GM12878 (cell line): ENCODE measurements at regions not wholly inside any gene's neighbourhood (a gene's known extent, or its start where the extent isn't known, plus 50 kb on each side); places are given as distances from the start of the nearest gene placed in this dataset.

Experiments
- ATAC-seq: fragments of 200-7000 bp; cut with Tn5 transposase; 3 replicates; pipeline ENCODE4 v1.9.1; 2020; ENCODE audit warnings: mild to moderate bottlenecking, moderate library complexity
- BruUV-seq: library from RNA; stranded (reverse); fragments of 400-500 nt; replicated peaks from 2 replicates; lab custom pipeline; 2021; lab: Mats Ljungman, UMichigan
- CTCF ChIA-PET: fragments of 300-600 bp; sonication (Branson Sonifier 250); formaldehyde crosslinking; extraction: SDS; loops from one replicate; lab custom pipeline; 2021; ENCODE audit warnings: inconsistent platforms; lab: Yijun Ruan, JAX
- POLR2A ChIA-PET: fragments of 350-600 bp; formaldehyde crosslinking; extraction: SDS; loops from one replicate; lab custom pipeline; 2021; ENCODE audit warnings: inconsistent platforms; lab: Charles Lee
- RAD21 ChIA-PET: fragments of 300-600 bp; sonication (Branson Sonifier 250); formaldehyde crosslinking; loops from one replicate; lab custom pipeline; 2023; ENCODE audit warnings: antibody characterized with exemption; ENCODE audit not compliant: unreplicated experiment; lab: Charles Lee
- SMC1A ChIA-PET: fragments of 300-600 bp; sonication (Branson Sonifier 250); formaldehyde crosslinking; loops from one replicate; lab custom pipeline; 2023; ENCODE audit not compliant: unreplicated experiment, uncharacterized antibody; lab: Charles Lee
- DNase-seq: peaks from one replicate; pipeline ENCODE4 v3.0.0-alpha.2; 2011; ENCODE audit warnings: low read depth, low spot score
- FAIRE-seq: peaks from 3 replicates; lab custom pipeline; 2011; peaks lifted over from hg19 to GRCh38; lab: Jason Lieb, UNC
- H2AFZ ChIP-seq: 2 replicates; pipeline ENCODE4 v1.6.0; 2011; ENCODE audit warnings: low read depth, low read length, control low read depth; ENCODE audit not compliant: control insufficient read depth
- H3K27ac ChIP-seq: 2 replicates; pipeline ENCODE4 v1.5.1; 2011; ENCODE audit warnings: control low read depth; ENCODE audit not compliant: control insufficient read depth, insufficient read depth
- H3K27me3 ChIP-seq, 2 experiments: replicated peaks in 1 of 2; 2 replicates each; pipeline versions ENCODE4 v1.6.0 to v1.6.1; 2011; ENCODE audit warnings: low read length in 1 of 2; ENCODE audit not compliant: control insufficient read depth in 2 of 2, insufficient read depth in 2 of 2
- H3K36me3 ChIP-seq, 2 experiments: 2 replicates each; pipeline ENCODE4 v1.5.1; 2011; ENCODE audit warnings: low read length in 1 of 2; ENCODE audit not compliant: control insufficient read depth in 2 of 2, insufficient read depth in 2 of 2
- H3K4me1 ChIP-seq: 2 replicates; pipeline ENCODE4 v1.6.1; 2011; ENCODE audit warnings: mild to moderate bottlenecking, low read length, moderate library complexity, mixed read lengths; ENCODE audit not compliant: control insufficient read depth, insufficient read depth
- H3K4me2 ChIP-seq: 2 replicates; pipeline ENCODE4 v1.6.0; 2011; ENCODE audit warnings: control low read depth; ENCODE audit not compliant: control insufficient read depth, insufficient read depth
- H3K4me3 ChIP-seq: fragments of 200-600 bp; sonication (generic); 2 replicates; pipeline ENCODE4 v1.5.1; 2016
- H3K79me2 ChIP-seq: 2 replicates; pipeline ENCODE4 v1.6.0; 2011; ENCODE audit warnings: low read length; ENCODE audit not compliant: control insufficient read depth, insufficient read depth
- H3K9ac ChIP-seq: 2 replicates; pipeline ENCODE4 v1.8.0; 2011; ENCODE audit warnings: low read length, control low read depth, mixed read lengths; ENCODE audit not compliant: control insufficient read depth, insufficient read depth
- H3K9me3 ChIP-seq: replicated peaks from 3 replicates; pipeline ENCODE4 v1.5.1; 2011; ENCODE audit warnings: mild to moderate bottlenecking, low read length; ENCODE audit not compliant: control insufficient read depth, insufficient read depth
- H4K20me1 ChIP-seq: 2 replicates; pipeline ENCODE4 v1.6.0; 2011; ENCODE audit not compliant: control insufficient read depth, insufficient read depth
- BRCA1 ChIP-seq: IDR thresholded peaks from 2 replicates; pipeline ENCODE4 v1.6.1; 2011; ENCODE audit warnings: low read depth, low read length, improper control_type of control experiment
- E2F4 ChIP-seq: IDR thresholded peaks from 2 replicates; pipeline ENCODE4 v1.6.1; 2012; ENCODE audit warnings: low read depth, low read length, improper control_type of control experiment
- E4F1 ChIP-seq: fragments of 450-650 bp; IDR thresholded peaks from 2 replicates; pipeline ENCODE4 v1.6.1; 2018; ENCODE audit warnings: borderline replicate concordance, mild to moderate bottlenecking; ENCODE audit not compliant: partially characterized antibody
- HCFC1 ChIP-seq: fragments of 150-350 bp; IDR thresholded peaks from 2 replicates; pipeline ENCODE4 v1.6.1; 2014; ENCODE audit warnings: low read length
- MEF2A ChIP-seq: IDR thresholded peaks from 2 replicates; pipeline ENCODE4 v1.6.1; 2011; ENCODE audit warnings: low read depth, mild to moderate bottlenecking, low read length, moderate library complexity; ENCODE audit not compliant: insufficient read depth
- WGBS: methylation state at CpG from one replicate; pipeline ENCODE4 v1.1.6; 2016; ENCODE audit warnings: low lambda C conversion rate; ENCODE audit not compliant: insufficient replicate concordance, insufficient coverage; ENCODE audit errors: missing lambda C conversion rate; 5-methylcytosine and 5-hydroxymethylcytosine counted together
- in situ Hi-C: fragments of 300-500 bp; cut with MboI; formaldehyde crosslinking; loops from 9 replicates; pipeline ENCODE4 v1.14.3; 2018; ENCODE audit warnings: mixed read lengths
- intact Hi-C: fragments of 100-400 bp; cut with micrococcal nuclease; formaldehyde crosslinking; loops from one replicate; pipeline ENCODE4 v1.14.2; 2022; ENCODE audit not compliant: unreplicated experiment

GRCh38 chr9:86662890-86663468 is 284.3 kb downstream of the GAS1 start:
- ChIA-PET SMC1A (interaction anchor here (0.6 kb wide), 1 partner anchor 980 kb away, joined by 4 read pairs; no protein-coding TSS in a partner anchor), CTCF (interaction anchor here (1.3 to 1.5 kb wide), 2 partner anchors 32 to 228 kb away, joined by 3 to 4 read pairs; no protein-coding TSS in a partner anchor), RAD21 (no interaction called here), POLR2A (no interaction called here)
- BruUV-seq: no TSS peak
- H3K36me3 ChIP-seq: no peaks in the 10 kb centered on the region
- no peak overlapping the region for H2AFZ ChIP-seq
- H4K20me1 ChIP-seq: no peaks in the 10 kb centered on the region
- no peaks in the 10 kb centered on the region for H3K4me1 ChIP-seq
- no peak overlapping the region for H3K9ac ChIP-seq
- FAIRE-seq (no peak), DNase-seq (no peak), ATAC-seq (no peak)
- TF ChIP-seq BRCA1 (no peak), E2F4 (no peak), MEF2A (no peak), HCFC1 (no peak), E4F1 (no peak)
- no peaks in the 10 kb centered on the region for H3K79me2 ChIP-seq
- WGBS: 0% methylated on average over 2 of the region's 2 CpGs
- in situ Hi-C loops: no loop called here
- H3K27me3 ChIP-seq: no peaks in the 10 kb centered on the region
- intact Hi-C loops: no loop called here
- H3K27ac ChIP-seq: no peak overlapping the region
- H3K4me2 ChIP-seq: no peak overlapping the region
- H3K9me3 ChIP-seq: no peaks in the 10 kb centered on the region
- no peak overlapping the region for H3K4me3 ChIP-seq
